Osteocyte (in vitro differentiated cells): ENCODE measurements at regions not wholly inside any gene's neighbourhood (a gene's known extent, or its start where the extent isn't known, plus 50 kb on each side); places are given as distances from the start of the nearest gene placed in this dataset.
A peak's percentile ranks its signal among the peaks of the same experiment; 100 is the strongest.

ENCODE experiments used
- DNase-seq: peaks from one replicate; pipeline ENCODE4 v3.0.0; 2021; ENCODE audit warnings: mixed read lengths; ENCODE audit not compliant: unreplicated experiment; ENCODE audit errors: extremely low spot score
- H3K27ac Mint-ChIP-seq: one replicate; pipeline ENCODE4 v1.8.0; 2021; ENCODE audit warnings: mild to moderate bottlenecking, mixed read lengths; ENCODE audit not compliant: unreplicated experiment
- H3K27me3 Mint-ChIP-seq: one replicate; pipeline ENCODE4 v1.8.0; 2021; ENCODE audit warnings: mixed read lengths; ENCODE audit not compliant: unreplicated experiment
- H3K36me3 Mint-ChIP-seq: one replicate; pipeline ENCODE4 v1.8.0; 2021; ENCODE audit warnings: mixed read lengths; ENCODE audit not compliant: unreplicated experiment
- H3K4me1 Mint-ChIP-seq: one replicate; pipeline ENCODE4 v1.8.0; 2021; ENCODE audit warnings: mixed read lengths; ENCODE audit not compliant: unreplicated experiment
- H3K4me3 Mint-ChIP-seq: one replicate; pipeline ENCODE4 v1.8.0; 2021; ENCODE audit warnings: mild to moderate bottlenecking, moderate library complexity, mixed read lengths; ENCODE audit not compliant: unreplicated experiment
- H3K9me3 Mint-ChIP-seq: one replicate; pipeline ENCODE4 v1.8.0; 2021; ENCODE audit warnings: mixed read lengths; ENCODE audit not compliant: unreplicated experiment
- CTCF ChIP-seq: fragments of 200-600 bp; sonication (generic); IDR thresholded peaks from 2 replicates; pipeline ENCODE4 v1.5.0; 2021; ENCODE audit warnings: antibody characterized with exemption, mild to moderate bottlenecking, moderate library complexity

- Mint-ChIP-seq H3K4me1 (peaks cover 43% of the 10 kb centered on the region), H3K27me3 (no peaks in the 10 kb centered on the region), H3K36me3 (no peaks in the 10 kb centered on the region), H3K9me3 (no peaks in the 10 kb centered on the region), H3K27ac (no peak overlapping the region), H3K4me3 (no peak overlapping the region)
- no peak for DNase-seq
- no peak for TF ChIP-seq CTCF
Measured at GRCh38 chr3:8446845-8447244, 54.8 kb upstream of the LMCD1 start.

DNA sequence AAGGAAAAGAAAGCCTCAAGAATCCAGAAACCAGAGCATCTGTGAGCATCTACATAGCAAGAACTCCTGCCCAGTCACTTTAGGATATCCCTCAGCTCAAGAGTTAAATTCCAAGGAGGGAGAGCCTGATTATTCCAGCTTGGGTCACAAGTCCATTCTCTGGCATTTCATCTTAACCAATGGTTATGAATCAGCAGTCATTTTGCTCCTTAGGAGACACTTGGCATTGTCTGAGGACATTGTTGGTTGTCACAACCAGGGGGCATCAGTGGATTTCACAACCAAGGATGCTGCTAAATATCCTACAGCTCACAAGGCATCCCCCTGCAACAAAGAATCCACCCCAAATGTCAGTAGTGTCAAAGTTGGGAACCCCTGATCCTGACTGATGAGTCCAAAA is 51.0 kb upstream of the LMCD1 start:
- H3K4me1 Mint-ChIP-seq: peaks cover 60% of the 10 kb centered on the region
- DNase-seq: no peak

GRCh38 chr3:8451696-8452095 is 49.9 kb upstream of the LMCD1 start:
- no peaks in the 10 kb centered on the region for H3K27me3 Mint-ChIP-seq
- peaks cover 60% of the 10 kb centered on the region for H3K4me1 Mint-ChIP-seq
- H3K36me3 Mint-ChIP-seq: no peaks in the 10 kb centered on the region
- TF ChIP-seq CTCF: no peak
- peak overlapping the region; percentile 80 for H3K27ac Mint-ChIP-seq
- no peaks in the 10 kb centered on the region for H3K9me3 Mint-ChIP-seq
- no peak overlapping the region for H3K4me3 Mint-ChIP-seq
- DNase-seq: no peak

More for the DNA sequence above, 51.0 kb upstream of the LMCD1 start:
- H3K27ac Mint-ChIP-seq: peak overlapping the region; percentile 80
- H3K27me3 Mint-ChIP-seq: no peaks in the 10 kb centered on the region
- H3K4me3 Mint-ChIP-seq: no peak overlapping the region
- no peaks in the 10 kb centered on the region for H3K9me3 Mint-ChIP-seq
- peak; percentile 15 for TF ChIP-seq CTCF
- no peaks in the 10 kb centered on the region for H3K36me3 Mint-ChIP-seq
